K562 (cell line): ENCODE measurements at regions not wholly inside any gene's neighbourhood (a gene's known extent, or its start where the extent isn't known, plus 50 kb on each side); places are given as distances from the start of the nearest gene placed in this dataset.

Source experiments
- ATAC-seq: fragments of 200-7000 bp; cut with Tn5 transposase; 3 replicates; pipeline ENCODE4 v1.9.1; 2020; ENCODE audit warnings: moderate library complexity
- BruUV-seq: library from RNA; stranded (reverse); fragments of 400-500 nt; replicated peaks from 2 replicates; lab custom pipeline; 2021; lab: Mats Ljungman, UMichigan
- CTCF ChIA-PET: fragments of 300-600 bp; formaldehyde crosslinking; extraction: SDS; loops from one replicate; lab custom pipeline; 2021; ENCODE audit warnings: low intra/inter-chr PET ratio; lab: Yijun Ruan, JAX
- POLR2A ChIA-PET: fragments of 300-600, 350-650 bp; sonication (Branson Sonifier 250); formaldehyde crosslinking; extraction: SDS; loops from one replicate; lab custom pipeline; 2021; ENCODE audit warnings: antibody characterized with exemption, inconsistent platforms; lab: Yijun Ruan, JAX
- DNase-seq, 4 experiments: peaks; one replicate each; pipeline versions ENCODE4 v3.0.0 to v3.0.0-alpha.2; 2011 to 2018; ENCODE audit warnings: low spot score in 3 of 4, mixed read lengths in 3 of 4; ENCODE audit errors: extremely low read depth in 1 of 4
- FAIRE-seq: peaks from 2 replicates; lab custom pipeline; 2011; peaks lifted over from hg19 to GRCh38; lab: Jason Lieb, UNC
- H2AFZ ChIP-seq: 2 replicates; pipeline ENCODE4 v1.6.0; 2011; ENCODE audit warnings: low read depth, low read length, control low read depth, inconsistent platforms
- H3K27ac ChIP-seq: fragments of 200-600 bp; 3 replicates; pipeline ENCODE4 v1.8.0; 2011; ENCODE audit warnings: low read depth, mild to moderate bottlenecking, control low read depth, inconsistent platforms, low read length, moderate library complexity, mixed read lengths; ENCODE audit errors: extremely low read depth
- H3K27me3 ChIP-seq, 2 experiments: fragments of 300-600 bp in 1 of 2; 2 replicates in 1 of 2; 3 replicates in 1 of 2; pipeline versions ENCODE4 v1.6.0 to v1.8.0; 2011; ENCODE audit warnings: inconsistent platforms in 2 of 2, low read length in 2 of 2, mild to moderate bottlenecking in 1 of 2, mixed read lengths in 1 of 2, moderate library complexity in 1 of 2; ENCODE audit not compliant: control insufficient read depth in 2 of 2, insufficient read depth in 2 of 2
- H3K36me3 ChIP-seq: fragments of 300-600 bp; 3 replicates; pipeline ENCODE4 v1.8.0; 2011; ENCODE audit warnings: mild to moderate bottlenecking, low read length, inconsistent platforms; ENCODE audit not compliant: control insufficient read depth, insufficient read depth
- H3K4me1 ChIP-seq, 2 experiments: fragments of 200-600 bp in 1 of 2; replicated peaks in 1 of 2; 2 replicates in 1 of 2; 3 replicates in 1 of 2; pipeline versions ENCODE4 v1.5.1 to v1.8.0; 2011; ENCODE audit warnings: inconsistent platforms in 2 of 2, low read length in 2 of 2, mild to moderate bottlenecking in 1 of 2, mixed read lengths in 1 of 2, moderate library complexity in 1 of 2; ENCODE audit not compliant: control insufficient read depth in 2 of 2, insufficient read depth in 2 of 2
- H3K4me2 ChIP-seq: 2 replicates; pipeline ENCODE4 v1.6.1; 2011; ENCODE audit warnings: low read length, control low read depth, inconsistent platforms, mixed read lengths; ENCODE audit not compliant: insufficient read depth
- H3K4me3 ChIP-seq: fragments of 200-600 bp; sonication (generic), shearing (Covaris generic); 2 replicates; pipeline ENCODE4 v1.5.1; 2016; ENCODE audit warnings: control low read depth, inconsistent platforms
- H3K79me2 ChIP-seq: fragments of 200-600 bp; 3 replicates; pipeline ENCODE4 v1.8.0; 2011; ENCODE audit warnings: low read length, inconsistent platforms; ENCODE audit not compliant: control insufficient read depth, insufficient read depth
- H3K9ac ChIP-seq, 2 experiments: 2 replicates each; pipeline versions ENCODE4 v1.6.0 to v1.6.1; 2011; ENCODE audit warnings: low read depth in 2 of 2, low read length in 2 of 2, control low read depth in 1 of 2, inconsistent platforms in 1 of 2, mild to moderate bottlenecking in 1 of 2, mixed read lengths in 1 of 2; ENCODE audit not compliant: insufficient read depth in 1 of 2
- H3K9me1 ChIP-seq: one replicate; pipeline ENCODE4 v1.6.0; 2011; ENCODE audit warnings: inconsistent platforms, mild to moderate bottlenecking, low read length, moderate library complexity; ENCODE audit not compliant: control insufficient read depth, insufficient read depth
- H3K9me3 ChIP-seq: replicated peaks from 2 replicates; pipeline ENCODE4 v1.5.1; 2011; ENCODE audit warnings: low read depth, low read length, inconsistent platforms; ENCODE audit not compliant: control insufficient read depth, insufficient read depth
- H4K20me1 ChIP-seq: replicated peaks from 2 replicates; pipeline ENCODE4 v1.6.1; 2011; ENCODE audit warnings: low read length, inconsistent platforms, mixed read lengths; ENCODE audit not compliant: control insufficient read depth, insufficient read depth
- ESRRA ChIP-seq: fragments of 450-650 bp; IDR thresholded peaks from 2 replicates; pipeline ENCODE4 v1.6.1; 2014; ENCODE audit warnings: low read depth, mild to moderate bottlenecking, moderate library complexity, borderline replicate concordance
- FOXJ3 ChIP-seq: sonication (generic); formaldehyde crosslinking; IDR thresholded peaks from 2 replicates; pipeline ENCODE4 v1.4.0; 2020; ENCODE audit warnings: mild to moderate bottlenecking, missing genetic modification reagents
- HOMEZ ChIP-seq: fragments of 250-450 bp; sonication (Bioruptor Pico); IDR thresholded peaks from 2 replicates; pipeline ENCODE4 v1.4.0; 2020; ENCODE audit warnings: mild to moderate bottlenecking, moderate library complexity
- MEF2D ChIP-seq: conservative IDR thresholded peaks from 2 replicates; pipeline ENCODE4 v1.6.1; 2016; ENCODE audit warnings: low read depth, missing genetic modification characterization, missing compliant biosample characterization
- MTA1 ChIP-seq: fragments of 450-650 bp; IDR thresholded peaks from 2 replicates; pipeline ENCODE4 v1.6.1; 2017; ENCODE audit warnings: borderline replicate concordance
- NCOA2 ChIP-seq, 2 experiments: fragments of 450-650 bp; IDR thresholded peaks; 2 replicates each; pipeline ENCODE4 v1.6.1; 2018; ENCODE audit warnings: mild to moderate bottlenecking in 2 of 2, moderate library complexity in 1 of 2; ENCODE audit not compliant: partially characterized antibody in 2 of 2
- NFE2L1 ChIP-seq: fragments of 450-650 bp; IDR thresholded peaks from 2 replicates; pipeline ENCODE4 v1.6.1; 2016; ENCODE audit warnings: missing genetic modification characterization, low read depth, mild to moderate bottlenecking, missing compliant biosample characterization, moderate library complexity, borderline replicate concordance
- NFXL1 ChIP-seq: fragments of 450-650 bp; formaldehyde crosslinking; IDR thresholded peaks from 2 replicates; pipeline ENCODE4 v1.4.0; 2021; ENCODE audit warnings: mild to moderate bottlenecking
- PRMT5 ChIP-seq: sonication (generic); formaldehyde crosslinking; IDR thresholded peaks from 2 replicates; pipeline ENCODE4 v1.5.0; 2020; ENCODE audit warnings: missing genetic modification reagents
- RBBP5 ChIP-seq: fragments of 200-600 bp; sonication (generic); IDR thresholded peaks from 2 replicates; pipeline ENCODE4 v1.6.1; 2012; ENCODE audit warnings: borderline replicate concordance, mild to moderate bottlenecking, low read length, control low read depth, inconsistent platforms; ENCODE audit not compliant: insufficient read depth, poor library complexity, severe bottlenecking
- RFX7 ChIP-seq: fragments of 250-450 bp; sonication (Bioruptor Pico); IDR thresholded peaks from 2 replicates; pipeline ENCODE4 v1.5.1; 2021; ENCODE audit warnings: mild to moderate bottlenecking
- ZKSCAN1 ChIP-seq: fragments of 150-350 bp; IDR thresholded peaks from 2 replicates; pipeline ENCODE4 v1.6.1; 2016; ENCODE audit warnings: low read depth, low read length
- ZKSCAN8 ChIP-seq: fragments of 200-800 bp; sonication (Bioruptor generic); IDR thresholded peaks from 2 replicates; pipeline ENCODE4 v1.6.1; 2016; ENCODE audit warnings: missing genetic modification characterization, missing compliant biosample characterization
- ZNF133 ChIP-seq: fragments of 250-450 bp; sonication (Bioruptor Pico); IDR thresholded peaks from 2 replicates; pipeline ENCODE4 v1.4.0; 2020; ENCODE audit warnings: mild to moderate bottlenecking
- ZNF174 ChIP-seq: fragments of 250-450 bp; sonication (Bioruptor Pico); IDR thresholded peaks from 2 replicates; pipeline ENCODE4 v1.4.0; 2020; ENCODE audit warnings: mild to moderate bottlenecking
- WGBS: fragments of 100-300 bp; shearing (Covaris generic); methylation state at CpG from one replicate; pipeline ENCODE4 v1.1.6; 2016; ENCODE audit warnings: low coverage, mixed read lengths; ENCODE audit not compliant: insufficient coverage; ENCODE audit errors: missing lambda C conversion rate; 5-methylcytosine and 5-hydroxymethylcytosine counted together
- in situ Hi-C: fragments of 300-500 bp; cut with MboI; formaldehyde crosslinking; loops from 4 replicates; pipeline ENCODE4 v1.15.0; 2018; ENCODE audit warnings: inconsistent platforms, mixed read lengths
- intact Hi-C: fragments of 100-400 bp; cut with micrococcal nuclease; formaldehyde crosslinking; loops from 2 replicates; pipeline ENCODE4 v1.14.2; 2022

- Histone ChIP-seq H3K27ac (no peak overlapping the region), H3K36me3 (no peaks in the 10 kb centered on the region), H3K4me2 (no peak overlapping the region), H4K20me1 (no peaks in the 10 kb centered on the region), H3K9ac (no peak overlapping the region), H3K4me1 (no peaks in the 10 kb centered on the region), H3K9me3 (no peaks in the 10 kb centered on the region), H3K4me3 (no peak overlapping the region), H3K9me1 (no peaks in the 10 kb centered on the region), H2AFZ (no peak overlapping the region), H3K27me3 (no peaks in the 10 kb centered on the region), H3K79me2 (no peaks in the 10 kb centered on the region)
- POLR2A ChIA-PET = no interaction called here
- in situ Hi-C loops (no loop called here), intact Hi-C loops (no loop called here)
- 5% methylated on average over 3 of the region's 3 CpGs for WGBS
- BruUV-seq = no TSS peak
- DNase-seq = no peak
- FAIRE-seq = no peak
- no peak for ATAC-seq
- CTCF ChIA-PET = no interaction called here
- no peak for TF ChIP-seq FOXJ3 (CRISPR knock-in tag)
- no peak for TF ChIP-seq HOMEZ (CRISPR knock-in tag)
- TF ChIP-seq ZNF174 (CRISPR knock-in tag) = no peak
- TF ChIP-seq PRMT5 (CRISPR knock-in tag) = no peak
- no peak for TF ChIP-seq ZKSCAN1
- TF ChIP-seq RFX7 = no peak
- no peak for TF ChIP-seq NFE2L1 (tag)
- no peak for TF ChIP-seq ZNF133 (CRISPR knock-in tag)
- no peak for TF ChIP-seq NFXL1 (CRISPR knock-in tag)
- no peak for TF ChIP-seq ZKSCAN8
- TF ChIP-seq ESRRA = no peak
- no peak for TF ChIP-seq RBBP5
- TF ChIP-seq MEF2D = no peak
- TF ChIP-seq NCOA2 (IDR thresholded peaks at IDR 0.05; ENCODE audit: partially characterized antibody in 2 of 2) = no peak
- TF ChIP-seq MTA1 = no peak
Observed at GRCh38 chr13:85386424-85386823, 412.8 kb downstream of the SLITRK6 start.
